Neural crest cell (in vitro differentiated cells): ENCODE measurements at regions not wholly inside any gene's neighbourhood (a gene's known extent, or its start where the extent isn't known, plus 50 kb on each side); places are given as distances from the start of the nearest gene placed in this dataset.
A peak's percentile ranks its signal among the peaks of the same experiment; 100 is the strongest.

Experiments used
- DNase-seq: peaks from one replicate; pipeline ENCODE4 v3.0.0; 2021; ENCODE audit warnings: low read depth, mixed read lengths, low spot score
- H3K27ac Mint-ChIP-seq: one replicate; pipeline ENCODE4 v1.8.0; 2021; ENCODE audit warnings: mild to moderate bottlenecking, mixed read lengths; ENCODE audit not compliant: unreplicated experiment
- H3K27me3 Mint-ChIP-seq: 2 replicates; pipeline ENCODE4 v1.8.0; 2021; ENCODE audit warnings: low read depth, mild to moderate bottlenecking, mixed read lengths
- H3K36me3 Mint-ChIP-seq: 2 replicates; pipeline ENCODE4 v1.8.0; 2021; ENCODE audit warnings: low read depth, mild to moderate bottlenecking, mixed read lengths
- H3K4me1 Mint-ChIP-seq: 2 replicates; pipeline ENCODE4 v1.8.0; 2021; ENCODE audit warnings: mixed read lengths
- H3K4me3 Mint-ChIP-seq: one replicate; pipeline ENCODE4 v1.8.0; 2021; ENCODE audit warnings: mild to moderate bottlenecking, mixed read lengths
- H3K9me3 Mint-ChIP-seq: 2 replicates; pipeline ENCODE4 v1.8.0; 2021; ENCODE audit warnings: mixed read lengths
- TF ChIP-seq, protein P1 (sequence below): fragments of 200-600 bp; sonication (generic); conservative IDR thresholded peaks from 2 replicates; pipeline ENCODE4 v1.5.0; 2021; ENCODE audit warnings: antibody characterized with exemption, mild to moderate bottlenecking

DNA sequence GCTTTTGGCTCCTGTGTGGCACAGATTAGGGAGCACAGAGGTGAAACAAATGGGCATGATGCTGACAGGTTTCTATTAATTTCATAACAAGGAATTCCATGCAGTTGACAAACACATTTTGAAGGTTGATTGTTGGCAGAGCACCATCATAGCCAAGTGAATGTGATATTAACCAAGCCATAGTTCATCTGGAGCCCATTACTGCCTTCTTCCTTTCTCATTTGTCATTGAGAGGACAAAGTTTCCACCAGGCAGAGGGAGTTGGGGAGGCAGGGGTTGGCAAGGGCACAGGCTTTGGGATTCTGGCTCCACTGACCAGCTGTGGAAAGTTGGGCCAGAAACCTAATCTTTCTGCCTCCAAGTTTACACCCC, 325.2 kb downstream of the MFSD1 start:
- H3K27ac Mint-ChIP-seq = no peak overlapping the region
- TF ChIP-seq, protein P1, sequence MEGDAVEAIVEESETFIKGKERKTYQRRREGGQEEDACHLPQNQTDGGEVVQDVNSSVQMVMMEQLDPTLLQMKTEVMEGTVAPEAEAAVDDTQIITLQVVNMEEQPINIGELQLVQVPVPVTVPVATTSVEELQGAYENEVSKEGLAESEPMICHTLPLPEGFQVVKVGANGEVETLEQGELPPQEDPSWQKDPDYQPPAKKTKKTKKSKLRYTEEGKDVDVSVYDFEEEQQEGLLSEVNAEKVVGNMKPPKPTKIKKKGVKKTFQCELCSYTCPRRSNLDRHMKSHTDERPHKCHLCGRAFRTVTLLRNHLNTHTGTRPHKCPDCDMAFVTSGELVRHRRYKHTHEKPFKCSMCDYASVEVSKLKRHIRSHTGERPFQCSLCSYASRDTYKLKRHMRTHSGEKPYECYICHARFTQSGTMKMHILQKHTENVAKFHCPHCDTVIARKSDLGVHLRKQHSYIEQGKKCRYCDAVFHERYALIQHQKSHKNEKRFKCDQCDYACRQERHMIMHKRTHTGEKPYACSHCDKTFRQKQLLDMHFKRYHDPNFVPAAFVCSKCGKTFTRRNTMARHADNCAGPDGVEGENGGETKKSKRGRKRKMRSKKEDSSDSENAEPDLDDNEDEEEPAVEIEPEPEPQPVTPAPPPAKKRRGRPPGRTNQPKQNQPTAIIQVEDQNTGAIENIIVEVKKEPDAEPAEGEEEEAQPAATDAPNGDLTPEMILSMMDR = no peak
- peaks cover 26% of the 10 kb centered on the region for H3K27me3 Mint-ChIP-seq
- no peak for DNase-seq
- no peaks in the 10 kb centered on the region for H3K4me1 Mint-ChIP-seq
- H3K36me3 Mint-ChIP-seq = no peaks in the 10 kb centered on the region
- H3K4me3 Mint-ChIP-seq = no peak overlapping the region
- H3K9me3 Mint-ChIP-seq = no peaks in the 10 kb centered on the region

DNA sequence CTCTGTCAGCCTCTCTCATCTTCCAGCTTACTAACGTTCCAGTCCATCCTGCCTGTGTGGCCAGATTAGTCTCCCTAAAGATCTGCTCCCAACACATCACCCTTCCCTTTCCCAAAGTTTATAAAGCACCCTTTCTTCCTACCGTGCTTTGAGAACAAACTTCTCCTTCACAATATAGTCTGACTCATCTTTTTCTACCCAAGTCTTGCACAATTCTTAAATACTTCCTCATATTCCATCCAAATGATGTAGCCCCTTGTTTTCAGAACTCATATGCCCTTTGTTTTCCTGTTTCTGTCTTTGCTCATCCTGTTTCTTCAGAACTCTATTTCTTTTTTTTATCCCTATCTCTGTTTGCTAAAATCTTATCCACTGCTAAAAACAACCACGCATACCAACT, 326.8 kb downstream of the MFSD1 start:
- Mint-ChIP-seq H3K4me3 (no peak overlapping the region), H3K9me3 (no peaks in the 10 kb centered on the region), H3K27ac (no peak overlapping the region), H3K36me3 (no peaks in the 10 kb centered on the region), H3K4me1 (no peaks in the 10 kb centered on the region), H3K27me3 (peaks cover 27% of the 10 kb centered on the region)
- DNase-seq = no peak
- TF ChIP-seq, protein P1 = no peak

DNA sequence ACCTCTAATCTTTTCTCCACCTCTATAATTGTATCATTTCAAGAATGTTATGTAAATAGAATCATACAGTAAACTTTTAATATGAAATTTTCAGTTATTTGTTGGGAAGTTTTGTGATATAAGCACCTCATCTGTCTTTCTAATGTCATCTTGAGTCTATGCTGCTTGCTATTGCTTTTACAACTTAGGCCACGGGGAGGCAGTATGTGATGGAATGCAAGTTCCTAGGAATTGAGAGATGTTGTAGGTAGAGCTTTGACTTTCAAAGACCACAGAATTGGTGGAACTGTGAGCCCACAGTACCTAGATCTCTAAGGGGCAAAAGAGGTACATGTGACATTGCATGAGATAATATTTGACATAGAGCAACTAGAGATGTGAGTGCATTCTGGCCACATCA, 328.3 kb downstream of the MFSD1 start:
- H3K27ac Mint-ChIP-seq = no peak overlapping the region
- no peaks in the 10 kb centered on the region for H3K9me3 Mint-ChIP-seq
- no peak overlapping the region for H3K4me3 Mint-ChIP-seq
- peak; percentile 2 for DNase-seq
- peaks cover 22% of the 10 kb centered on the region for H3K27me3 Mint-ChIP-seq
- TF ChIP-seq, protein P1 = peak; percentile 49
- H3K36me3 Mint-ChIP-seq = no peaks in the 10 kb centered on the region
- no peaks in the 10 kb centered on the region for H3K4me1 Mint-ChIP-seq

DNA sequence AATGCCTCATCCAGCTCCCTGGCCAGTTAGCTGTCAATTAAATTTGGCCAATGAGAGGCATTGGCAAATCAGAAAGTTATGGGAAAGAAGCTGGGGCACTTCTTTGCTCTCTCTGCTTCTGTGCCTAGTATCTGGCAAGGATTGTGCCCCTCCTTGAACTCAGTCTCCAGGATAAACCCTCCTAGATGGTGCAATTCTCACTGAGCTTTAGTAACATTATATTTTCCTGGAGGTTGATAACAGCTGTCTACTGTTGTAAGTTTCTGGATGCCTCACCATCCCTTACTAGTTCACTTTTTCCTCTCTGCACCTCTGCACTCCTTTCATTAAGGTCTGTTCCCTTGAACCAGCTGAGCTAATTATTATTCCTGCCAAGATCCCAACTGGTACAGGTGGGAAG, 329.5 kb downstream of the MFSD1 start:
- TF ChIP-seq, protein P1 = no peak

DNA sequence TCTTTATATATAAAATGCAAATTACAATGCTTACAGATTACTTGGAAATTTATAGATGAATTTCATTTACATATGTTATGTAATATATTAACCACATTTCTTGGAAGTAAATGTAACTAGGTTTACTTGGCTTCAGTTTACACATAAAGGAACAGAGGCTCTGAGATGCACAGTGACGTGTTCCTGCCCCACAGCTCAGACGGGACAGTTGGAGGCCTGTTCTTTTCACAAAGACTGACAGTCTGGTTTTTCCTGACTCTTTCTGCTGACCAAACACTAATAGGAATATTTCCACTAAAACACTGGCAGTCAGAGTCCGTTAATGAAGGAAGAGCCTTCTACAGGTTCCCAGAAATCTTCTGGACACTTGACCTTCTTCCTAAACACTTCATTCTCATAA, 336.1 kb downstream of the MFSD1 start:
- Mint-ChIP-seq H3K9me3 (no peaks in the 10 kb centered on the region), H3K4me1 (no peaks in the 10 kb centered on the region), H3K27me3 (peaks cover 3% of the 10 kb centered on the region), H3K4me3 (no peak overlapping the region), H3K27ac (no peak overlapping the region), H3K36me3 (no peaks in the 10 kb centered on the region)
- TF ChIP-seq, protein P1 = no peak
- DNase-seq = no peak

More for the DNA sequence above, 329.5 kb downstream of the MFSD1 start:
- Mint-ChIP-seq H3K27ac (no peak overlapping the region), H3K9me3 (no peaks in the 10 kb centered on the region), H3K36me3 (no peaks in the 10 kb centered on the region), H3K4me1 (no peaks in the 10 kb centered on the region), H3K27me3 (peaks cover 20% of the 10 kb centered on the region), H3K4me3 (no peak overlapping the region)
- DNase-seq = no peak

DNA sequence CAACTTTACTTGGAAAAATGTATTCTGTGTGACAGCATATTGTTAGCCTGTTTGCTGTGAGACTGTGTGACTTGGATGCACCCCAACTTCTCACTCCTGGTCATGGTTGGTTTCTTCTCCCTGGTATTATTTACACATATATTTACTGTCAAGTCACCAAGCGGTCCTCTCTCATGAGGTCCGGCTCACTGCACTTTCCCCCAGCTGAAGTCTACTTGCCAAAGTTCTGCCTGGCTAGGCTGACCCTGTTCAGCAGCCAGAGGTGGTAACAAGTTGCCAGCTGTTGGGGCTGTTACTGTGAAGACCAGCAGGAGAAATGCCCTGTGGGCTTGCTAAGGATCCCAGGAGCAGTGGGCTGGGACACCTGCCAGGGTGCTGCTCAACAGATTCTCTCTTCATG, 337.5 kb downstream of the MFSD1 start:
- H3K27ac Mint-ChIP-seq = no peak overlapping the region
- no peaks in the 10 kb centered on the region for H3K27me3 Mint-ChIP-seq
- H3K36me3 Mint-ChIP-seq = no peaks in the 10 kb centered on the region

More for the DNA sequence above, 337.5 kb downstream of the MFSD1 start:
- TF ChIP-seq, protein P1 = no peak
- Mint-ChIP-seq H3K9me3 (no peaks in the 10 kb centered on the region), H3K4me1 (peaks cover 1% of the 10 kb centered on the region), H3K4me3 (no peak overlapping the region)
- DNase-seq = no peak
